CD14-positive monocyte (primary cell): ENCODE measurements at regions not wholly inside any gene's neighbourhood (a gene's known extent, or its start where the extent isn't known, plus 50 kb on each side); places are given as distances from the start of the nearest gene placed in this dataset.

ENCODE experiments used
- DNase-seq, 3 donors: peaks; one replicate each; pipeline ENCODE4 v3.0.0-alpha.2; 2011 to 2022
- H2AFZ ChIP-seq: 2 replicates; pipeline ENCODE4 v1.6.0; 2012; ENCODE audit warnings: mild to moderate bottlenecking, low read depth, low read length, inconsistent platforms; ENCODE audit not compliant: insufficient read depth, poor library complexity, severe bottlenecking
- H3K27ac ChIP-seq, 2 donors: 1 replicate in 1 of 2; 2 replicates in 1 of 2; pipeline ENCODE4 v1.5.1; 2012 to 2013; ENCODE audit warnings: low read length in 2 of 2, control low read depth in 1 of 2, inconsistent platforms in 1 of 2, low read depth in 1 of 2, mild to moderate bottlenecking in 1 of 2
- H3K27me3 ChIP-seq, 2 donors: one replicate each; pipeline versions ENCODE4 v1.6.0 to v1.6.1; 2011 to 2013; ENCODE audit warnings: low read length in 2 of 2; ENCODE audit not compliant: control insufficient read depth in 2 of 2, insufficient read depth in 2 of 2
- H3K36me3 ChIP-seq, 2 donors: replicated peaks in 1 of 2; 1 replicate in 1 of 2; 2 replicates in 1 of 2; pipeline versions ENCODE4 v1.5.1 to v1.6.1; 2012 to 2013; ENCODE audit warnings: low read length in 2 of 2, control low read depth in 1 of 2, inconsistent platforms in 1 of 2, mild to moderate bottlenecking in 1 of 2; ENCODE audit not compliant: insufficient read depth in 2 of 2, control insufficient read depth in 1 of 2
- H3K4me1 ChIP-seq, 2 donors: 1 replicate in 1 of 2; 2 replicates in 1 of 2; pipeline versions ENCODE4 v1.5.1 to v1.6.1; 2012 to 2013; ENCODE audit warnings: low read length in 2 of 2, control low read depth in 1 of 2, inconsistent platforms in 1 of 2, mild to moderate bottlenecking in 1 of 2, moderate library complexity in 1 of 2; ENCODE audit not compliant: insufficient read depth in 2 of 2, control insufficient read depth in 1 of 2
- H3K4me2 ChIP-seq: replicated peaks from 2 replicates; pipeline ENCODE3; 2012; ENCODE audit warnings: low read length, moderate library complexity, mild to moderate bottlenecking; ENCODE audit not compliant: poor library complexity, severe bottlenecking; ENCODE audit errors: extremely low read depth
- H3K4me3 ChIP-seq, 3 experiments: fragments of 200-600 bp in 1 of 3; sonication (generic) in 1 of 3; replicated peaks in 1 of 3; 1 replicate in 2 of 3; 2 replicates in 1 of 3; pipeline ENCODE4 v1.5.1; 2011 to 2013; ENCODE audit warnings: low read length in 3 of 3, mild to moderate bottlenecking in 3 of 3, control low read depth in 2 of 3, low read depth in 2 of 3, inconsistent platforms in 1 of 3, moderate library complexity in 1 of 3
- H3K79me2 ChIP-seq: 2 replicates; pipeline ENCODE4 v1.6.0; 2012; ENCODE audit warnings: mild to moderate bottlenecking, control low read depth, inconsistent platforms, low read length, moderate library complexity; ENCODE audit not compliant: insufficient read depth
- H3K9ac ChIP-seq: 2 replicates; pipeline ENCODE4 v1.6.0; 2017; ENCODE audit warnings: low read length, mild to moderate bottlenecking; ENCODE audit not compliant: insufficient read depth, poor library complexity, severe bottlenecking
- H3K9me3 ChIP-seq, 2 donors: replicated peaks in 1 of 2; 1 replicate in 1 of 2; 2 replicates in 1 of 2; pipeline versions ENCODE4 v1.5.1 to v1.6.1; 2012 to 2013; ENCODE audit warnings: low read length in 2 of 2, control low read depth in 1 of 2; ENCODE audit not compliant: control insufficient read depth in 1 of 2, insufficient read depth in 1 of 2
- H4K20me1 ChIP-seq: 2 replicates; pipeline ENCODE4 v1.6.0; 2012; ENCODE audit warnings: mild to moderate bottlenecking, low read length, control low read depth, moderate library complexity; ENCODE audit not compliant: insufficient read depth
- H3K27ac Mint-ChIP-seq, 7 donors: one replicate each; pipeline ENCODE4 v1.8.0; 2020; ENCODE audit warnings: mild to moderate bottlenecking in 7 of 7, mixed read lengths in 7 of 7, moderate library complexity in 6 of 7, inconsistent platforms in 2 of 7
- H3K27me3 Mint-ChIP-seq, 3 donors: one replicate each; pipeline ENCODE4 v1.8.0; 2021 to 2022; ENCODE audit warnings: low read depth in 3 of 3, mild to moderate bottlenecking in 3 of 3, mixed read lengths in 3 of 3, moderate library complexity in 3 of 3, inconsistent platforms in 1 of 3
- H3K36me3 Mint-ChIP-seq, 2 donors: one replicate each; pipeline ENCODE4 v1.8.0; 2020; ENCODE audit warnings: mixed read lengths in 2 of 2, inconsistent platforms in 1 of 2, mild to moderate bottlenecking in 1 of 2
- H3K4me1 Mint-ChIP-seq: one replicate; pipeline ENCODE4 v1.8.0; 2020; ENCODE audit warnings: mild to moderate bottlenecking, mixed read lengths
- H3K4me3 Mint-ChIP-seq, 2 donors: one replicate each; pipeline ENCODE4 v1.8.0; 2020; ENCODE audit warnings: mild to moderate bottlenecking in 2 of 2, mixed read lengths in 2 of 2, moderate library complexity in 1 of 2
- H3K9me3 Mint-ChIP-seq, 7 donors: one replicate each; pipeline ENCODE4 v1.8.0; 2020 to 2022; ENCODE audit warnings: mixed read lengths in 7 of 7, mild to moderate bottlenecking in 6 of 7, moderate library complexity in 6 of 7, inconsistent platforms in 2 of 7
- WGBS: methylation state at CpG from one replicate; pipeline ENCODE4 v1.1.5; 2013; ENCODE audit warnings: missing lambda C conversion rate; ENCODE audit not compliant: insufficient coverage; 5-methylcytosine and 5-hydroxymethylcytosine counted together
- intact Hi-C, 2 donors: fragments of 100-400 bp; cut with micrococcal nuclease; formaldehyde crosslinking; loops; one replicate each; pipeline versions ENCODE4 v1.15.0 to v1.15.1; 2023
- TF ChIP-seq, protein P1 (sequence below): fragments of 200-600 bp; IDR thresholded peaks from one replicate; pipeline ENCODE4 v1.8.0; 2022; ENCODE audit warnings: antibody characterized with exemption, mild to moderate bottlenecking

DNA sequence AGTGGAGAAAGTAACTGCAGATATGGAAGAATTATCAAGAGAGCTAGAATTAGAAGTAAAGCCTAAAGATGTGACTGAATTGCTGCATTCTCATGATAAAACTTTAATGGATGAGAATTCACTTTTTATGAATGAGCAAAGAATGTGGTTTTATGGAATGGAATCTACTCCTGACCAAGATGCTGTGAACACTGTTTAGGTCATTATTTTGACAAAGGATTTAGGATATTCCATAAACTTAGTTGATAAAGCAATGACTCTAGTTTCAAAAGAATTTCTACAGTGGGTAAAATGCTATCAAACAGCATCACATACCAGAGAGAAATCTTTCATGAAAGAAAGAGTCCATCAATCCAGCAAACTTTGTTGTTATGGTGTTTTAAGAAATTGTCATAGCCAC is 1317.7 kb upstream of the ACVR2A start:
- Mint-ChIP-seq H3K27me3 (no peaks in the 10 kb centered on the region), H3K4me3 (no peak overlapping the region), H3K9me3 (peaks cover 0 to 2% (median 0%) of the 10 kb centered on the region in 7 donors), H3K4me1 (no peaks in the 10 kb centered on the region), H3K36me3 (no peaks in the 10 kb centered on the region), H3K27ac (no peak overlapping the region)
- H3K9ac ChIP-seq = no peak overlapping the region
- no peak overlapping the region for H3K4me3 ChIP-seq
- H3K4me2 ChIP-seq = no peak overlapping the region
- no peaks in the 10 kb centered on the region for H3K36me3 ChIP-seq
- H3K27me3 ChIP-seq = no peaks in the 10 kb centered on the region
- TF ChIP-seq, protein P1, sequence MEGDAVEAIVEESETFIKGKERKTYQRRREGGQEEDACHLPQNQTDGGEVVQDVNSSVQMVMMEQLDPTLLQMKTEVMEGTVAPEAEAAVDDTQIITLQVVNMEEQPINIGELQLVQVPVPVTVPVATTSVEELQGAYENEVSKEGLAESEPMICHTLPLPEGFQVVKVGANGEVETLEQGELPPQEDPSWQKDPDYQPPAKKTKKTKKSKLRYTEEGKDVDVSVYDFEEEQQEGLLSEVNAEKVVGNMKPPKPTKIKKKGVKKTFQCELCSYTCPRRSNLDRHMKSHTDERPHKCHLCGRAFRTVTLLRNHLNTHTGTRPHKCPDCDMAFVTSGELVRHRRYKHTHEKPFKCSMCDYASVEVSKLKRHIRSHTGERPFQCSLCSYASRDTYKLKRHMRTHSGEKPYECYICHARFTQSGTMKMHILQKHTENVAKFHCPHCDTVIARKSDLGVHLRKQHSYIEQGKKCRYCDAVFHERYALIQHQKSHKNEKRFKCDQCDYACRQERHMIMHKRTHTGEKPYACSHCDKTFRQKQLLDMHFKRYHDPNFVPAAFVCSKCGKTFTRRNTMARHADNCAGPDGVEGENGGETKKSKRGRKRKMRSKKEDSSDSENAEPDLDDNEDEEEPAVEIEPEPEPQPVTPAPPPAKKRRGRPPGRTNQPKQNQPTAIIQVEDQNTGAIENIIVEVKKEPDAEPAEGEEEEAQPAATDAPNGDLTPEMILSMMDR = no peak
- H3K27ac ChIP-seq = no peak overlapping the region
- no peak overlapping the region for H2AFZ ChIP-seq
- H3K79me2 ChIP-seq = no peaks in the 10 kb centered on the region
- no peaks in the 10 kb centered on the region for H3K9me3 ChIP-seq
- H3K4me1 ChIP-seq = no peaks in the 10 kb centered on the region
- DNase-seq = no peak
- H4K20me1 ChIP-seq = no peaks in the 10 kb centered on the region
- intact Hi-C loops = no loop called here

- no peak overlapping the region for H2AFZ ChIP-seq
- H4K20me1 ChIP-seq = no peaks in the 10 kb centered on the region
- no peaks in the 10 kb centered on the region for H3K36me3 Mint-ChIP-seq
- H3K9me3 Mint-ChIP-seq = peaks cover 0 to 5% (median 0%) of the 10 kb centered on the region in 7 donors
- H3K4me3 ChIP-seq = no peak overlapping the region
- H3K27me3 ChIP-seq = no peaks in the 10 kb centered on the region
- no peaks in the 10 kb centered on the region for H3K79me2 ChIP-seq
- no peaks in the 10 kb centered on the region for H3K4me1 Mint-ChIP-seq
- intact Hi-C loops = no loop called here
- H3K9ac ChIP-seq = no peak overlapping the region
- no peaks in the 10 kb centered on the region for H3K36me3 ChIP-seq
- TF ChIP-seq, protein P1 = peak; percentile 28
- no peak overlapping the region for H3K27ac Mint-ChIP-seq
- no peak overlapping the region for H3K4me2 ChIP-seq
- no peak overlapping the region for H3K27ac ChIP-seq
- no peaks in the 10 kb centered on the region for H3K4me1 ChIP-seq
- no peaks in the 10 kb centered on the region for H3K9me3 ChIP-seq
- H3K27me3 Mint-ChIP-seq = no peaks in the 10 kb centered on the region
- no peak for DNase-seq
- WGBS = no CpG with 5 or more reads among the region's 1 CpG
- H3K4me3 Mint-ChIP-seq = no peak overlapping the region
These were observed 1321.6 kb upstream of the ACVR2A start for GRCh38 chr2:146523196-146523595.
